ENCODE measurements at regions not wholly inside any gene's neighbourhood (a gene's known extent, or its start where the extent isn't known, plus 50 kb on each side); places are given as distances from the start of the nearest gene placed in this dataset.

GRCh38 chr16:5461141-5461540, 363.5 kb upstream of the EEF2KMT start:
- Histone ChIP-seq H2AFZ (ENCODE audit: low read depth, low read length, poor library complexity, severe bottlenecking) (no peak overlapping the region), H3K4me3 (replicated peaks in 1 of 2; ENCODE audit: low read depth in 1 of 2, low read length in 2 of 2) (no peak overlapping the region), H3K4me2 (ENCODE audit: low read length) (no peak overlapping the region), H3K79me2 (ENCODE audit: insufficient read depth, low read length) (no peaks in the 10 kb centered on the region), H4K20me1 (ENCODE audit: insufficient read depth) (no peaks in the 10 kb centered on the region), H3K36me3 (ENCODE audit: control insufficient read depth in 1 of 2, insufficient read depth in 2 of 2, low read length in 2 of 2) (no peaks in the 10 kb centered on the region), H3K9me3 (ENCODE audit: control insufficient read depth in 1 of 2, insufficient read depth in 1 of 2, low read depth in 1 of 2, low read length in 2 of 2) (no peaks in the 10 kb centered on the region), H3K9me2 (ENCODE audit: insufficient read depth) (no peaks in the 10 kb centered on the region), H3K27me3 (ENCODE audit: insufficient read depth, low read length) (peaks cover 10% of the 10 kb centered on the region; the same call in 1 of the 2 replicates), H3K9ac (ENCODE audit: low read length) (no peak overlapping the region), H3K27ac (ENCODE audit: low read depth, low read length) (no peak overlapping the region), H3K4me1 (ENCODE audit: control insufficient read depth in 1 of 2, insufficient read depth in 2 of 2, low read length in 2 of 2) (no peaks in the 10 kb centered on the region)
- ChIA-PET RAD21 (ENCODE audit: low non-redundant PET in 1 of 2, low total read pairs in 2 of 2, uncharacterized antibody in 2 of 2, unreplicated experiment in 2 of 2) (no interaction called here), CTCF (no interaction called here), POLR2A (no interaction called here)
- BruUV-seq (replicated peaks), result no TSS peak
- no peak for TF ChIP-seq CEBPB (IDR thresholded peaks at IDR 0.05; ENCODE audit: low read depth)
- no peak for TF ChIP-seq REST (IDR thresholded peaks at IDR 0.05; ENCODE audit: low read depth)
- no peak for TF ChIP-seq CBX3 (IDR thresholded peaks at IDR 0.05; ENCODE audit: low read depth)
- TF ChIP-seq SRF (IDR thresholded peaks at IDR 0.05; ENCODE audit: low read depth), result no peak
- TF ChIP-seq EZH2 (IDR thresholded peaks at IDR 0.05), result no peak
- TF ChIP-seq SP1 (IDR thresholded peaks at IDR 0.05; ENCODE audit: low read depth), result no peak
- TF ChIP-seq ZNF274 (IDR thresholded peaks at IDR 0.05; ENCODE audit: low read depth, low read length), result no peak
- TF ChIP-seq SIN3A (IDR thresholded peaks at IDR 0.05; ENCODE audit: low read depth), result no peak
- TF ChIP-seq MAX (IDR thresholded peaks at IDR 0.05), result no peak
- no peak for TF ChIP-seq EZH2phosphoT487 (IDR thresholded peaks at IDR 0.05; ENCODE audit: borderline replicate concordance)
- intact Hi-C loops (cut with micrococcal nuclease), result no loop called here
- ATAC-seq (no peak), DNase-seq (ENCODE audit: low read depth, low spot score) (no peak)
